CD1c-positive myeloid dendritic cell (primary cell): ENCODE measurements at regions not wholly inside any gene's neighbourhood (a gene's known extent, or its start where the extent isn't known, plus 50 kb on each side); places are given as distances from the start of the nearest gene placed in this dataset.
"Not testable (repeated sequence)": the region's sequence is repeated elsewhere in the genome, so short reads cannot be mapped to it uniquely, and the experiment has no call there.

ENCODE experiments used
- DNase-seq: peaks from one replicate; pipeline ENCODE4 v3.0.0-alpha.2; 2016; ENCODE audit errors: extremely low spot score

DNA sequence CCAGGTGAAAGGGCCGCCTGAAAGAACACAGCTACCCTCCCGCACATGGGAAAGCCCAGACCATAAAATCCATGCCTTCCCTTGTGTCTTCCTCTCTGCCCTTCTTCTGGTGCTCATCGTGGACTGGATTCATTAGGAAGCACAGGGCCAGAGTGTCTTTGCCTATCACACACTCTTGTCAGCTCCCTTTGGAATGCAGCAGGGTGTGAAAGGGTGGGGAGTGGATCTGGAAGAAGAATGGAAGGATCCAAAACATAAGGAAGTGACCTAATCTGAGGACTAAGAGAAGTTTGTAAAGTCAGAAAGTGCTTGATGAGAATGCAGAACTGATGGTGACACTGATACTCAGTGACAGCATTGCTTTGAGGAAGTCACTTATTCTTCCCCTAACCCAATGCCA is 1147.3 kb upstream of the GOT2 start:
- DNase-seq: peak; percentile 8

DNA sequence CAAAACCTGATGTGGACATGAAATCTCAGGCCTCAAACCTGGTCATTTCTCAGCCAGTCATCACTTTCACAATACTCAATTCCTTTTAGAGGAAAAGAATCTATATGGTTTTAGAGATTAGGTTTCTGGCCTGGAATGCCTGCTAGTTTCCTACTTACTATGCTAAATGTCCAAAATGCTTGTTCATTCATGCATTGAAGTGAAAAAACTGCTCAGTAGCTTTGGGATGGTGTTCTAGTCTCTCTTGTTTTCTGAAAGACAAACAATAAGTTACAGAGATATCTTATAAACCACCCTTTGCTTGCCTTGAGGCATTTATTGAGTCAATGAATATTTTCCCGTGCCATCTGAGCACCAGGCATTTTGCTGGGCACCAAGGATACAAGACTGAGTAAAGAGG is 1146.5 kb upstream of the GOT2 start:
- DNase-seq: no peak

DNA sequence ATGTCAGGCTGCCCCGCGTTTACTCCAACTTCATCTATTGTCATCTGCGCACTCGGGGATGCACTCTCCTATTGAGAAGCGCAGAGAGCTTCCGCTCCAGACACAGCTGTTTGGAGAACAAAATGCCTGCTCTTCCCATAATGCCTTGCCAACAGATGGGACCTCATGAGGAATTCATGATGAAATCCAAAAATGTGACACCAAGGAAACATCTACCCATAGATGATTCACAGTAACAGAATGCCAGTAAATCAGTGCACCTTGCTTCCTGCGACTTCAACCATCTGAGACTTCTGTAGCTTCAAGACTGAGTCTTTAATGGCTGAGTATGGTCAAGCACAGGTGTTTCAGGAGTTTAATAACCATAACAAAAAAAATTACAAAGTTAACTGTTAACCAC is 1144.9 kb upstream of the GOT2 start:
- DNase-seq: no peak

DNA sequence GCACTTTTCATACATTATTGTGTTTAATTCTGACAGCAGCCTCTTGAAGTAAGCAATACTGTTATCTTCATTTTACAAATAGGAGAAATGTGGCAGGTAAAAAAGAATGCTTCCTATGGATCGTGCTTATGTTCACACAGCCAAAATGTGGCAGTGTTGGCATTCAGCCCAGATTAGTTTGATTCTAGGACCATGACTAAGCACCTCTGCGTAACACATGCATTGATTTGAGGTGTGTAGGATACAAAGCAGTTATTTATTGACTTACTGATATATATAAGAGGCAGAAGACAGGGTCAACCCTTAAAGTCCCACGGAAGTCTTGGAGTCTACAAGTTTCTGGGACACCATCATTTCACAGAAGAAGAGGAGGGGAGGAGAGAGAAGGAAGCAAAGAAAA is 1144.4 kb upstream of the GOT2 start:
- DNase-seq: no peak

DNA sequence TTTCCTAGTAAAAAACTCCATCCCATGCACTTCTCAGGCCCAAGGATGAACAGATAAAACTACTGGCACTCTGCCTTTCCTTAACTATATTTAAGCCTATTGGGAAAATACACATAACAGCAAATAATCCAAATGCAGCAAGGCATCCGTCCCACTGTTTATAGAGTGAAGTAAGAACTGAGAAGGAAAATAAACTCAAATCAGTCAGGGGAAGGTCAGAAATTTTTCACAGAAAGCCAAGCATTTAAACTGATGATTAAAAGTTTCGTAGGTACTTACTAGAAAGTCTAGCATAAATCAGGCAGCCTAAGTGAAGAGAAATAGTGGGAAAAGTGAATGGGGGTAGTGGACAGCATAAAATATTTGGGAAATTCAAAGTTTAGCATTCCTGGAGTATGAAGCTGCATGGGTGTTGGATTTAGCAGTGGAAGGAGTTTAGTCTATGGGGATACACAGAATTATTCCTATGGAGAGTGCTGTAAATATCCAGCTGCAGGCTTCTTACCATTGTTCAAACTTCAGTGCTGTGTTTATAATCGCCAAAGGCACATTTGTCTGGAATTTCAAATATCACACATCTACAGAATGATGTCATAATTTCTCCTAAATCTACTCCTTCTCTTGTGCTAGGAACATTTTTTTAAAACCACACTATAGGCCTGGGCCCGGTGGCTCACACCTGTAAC is 1131.0 kb upstream of the GOT2 start:
- DNase-seq: no peak

DNA sequence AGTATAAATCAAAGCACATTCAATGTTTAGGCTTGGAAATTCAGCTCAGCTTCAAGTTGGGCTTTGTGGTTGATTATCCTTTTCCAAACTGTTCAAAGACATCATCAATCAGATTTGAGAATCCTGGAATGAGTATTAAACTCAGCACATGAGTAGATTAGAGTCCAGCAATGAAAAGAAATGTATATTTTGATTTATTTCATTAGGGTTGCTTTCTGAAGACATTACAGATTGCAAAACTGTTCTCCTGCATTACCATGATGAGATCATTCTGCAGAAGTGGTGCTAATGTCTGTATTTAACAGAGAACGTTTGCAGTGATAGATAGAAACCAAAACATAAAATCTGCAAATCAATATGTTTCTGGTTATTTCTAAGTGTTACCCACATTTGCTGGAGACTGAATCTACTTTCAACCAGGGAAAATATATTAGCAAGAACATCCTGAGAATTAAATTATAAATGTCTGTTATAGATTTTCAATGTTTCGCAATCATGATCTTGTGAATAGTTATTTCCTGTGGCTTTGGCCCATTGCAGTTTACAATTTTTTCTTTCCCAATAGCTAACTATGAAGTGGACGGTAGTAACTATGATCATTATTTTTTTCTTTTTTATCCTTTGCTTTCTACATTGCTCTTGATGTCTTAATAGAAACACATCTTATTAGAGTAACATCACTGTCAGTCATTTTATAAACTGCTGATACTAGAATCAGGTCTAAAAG is 1125.7 kb upstream of the GOT2 start:
- DNase-seq: no peak

DNA sequence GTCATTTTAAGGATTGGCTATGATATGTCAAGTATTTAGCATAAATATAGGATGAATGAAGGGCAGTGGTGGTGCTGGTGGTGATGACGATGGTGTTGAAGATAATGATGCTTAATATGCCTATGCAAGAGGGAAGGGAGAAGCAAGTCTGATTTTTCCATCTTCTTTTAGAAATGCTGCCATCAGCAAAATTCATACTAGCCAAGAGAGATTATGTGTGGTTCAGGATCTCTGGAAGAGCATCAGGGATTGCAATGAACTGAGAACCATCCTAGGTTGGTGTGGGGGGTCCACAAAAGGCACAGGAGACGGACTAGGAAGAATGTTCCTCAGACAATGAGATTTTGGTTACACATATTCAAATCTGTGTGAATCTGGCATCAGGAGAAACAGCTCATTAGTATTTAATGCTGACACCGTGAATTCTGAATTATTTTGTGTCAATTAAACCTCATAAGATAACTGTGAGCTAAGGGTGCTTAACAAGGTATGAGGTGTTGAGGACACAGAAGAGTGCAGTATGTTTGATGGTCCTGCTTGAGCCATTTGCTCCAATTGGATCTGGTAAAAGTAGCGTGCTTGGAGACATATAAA is 1120.8 kb upstream of the GOT2 start:
- DNase-seq: no peak

DNA sequence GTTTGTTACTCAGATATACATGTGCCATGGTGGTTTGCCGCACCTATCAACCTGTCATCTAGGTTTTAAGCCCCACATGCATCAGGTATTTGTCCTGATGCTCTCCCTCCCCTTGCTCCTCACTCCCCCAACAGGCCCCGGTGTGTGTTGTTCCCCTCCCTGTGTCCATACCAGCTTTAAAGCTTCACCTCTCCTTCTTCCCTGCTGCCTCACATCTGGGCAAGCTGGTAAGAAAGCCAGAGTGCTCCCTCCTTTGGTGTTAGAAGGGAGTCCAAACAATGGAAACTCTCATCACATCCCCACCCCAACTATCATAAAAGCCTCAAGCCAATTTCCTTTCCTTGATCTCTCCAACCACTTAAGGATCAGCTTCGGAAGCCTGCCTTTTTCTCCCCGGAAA is 1115.6 kb upstream of the GOT2 start:
- DNase-seq: no peak

DNA sequence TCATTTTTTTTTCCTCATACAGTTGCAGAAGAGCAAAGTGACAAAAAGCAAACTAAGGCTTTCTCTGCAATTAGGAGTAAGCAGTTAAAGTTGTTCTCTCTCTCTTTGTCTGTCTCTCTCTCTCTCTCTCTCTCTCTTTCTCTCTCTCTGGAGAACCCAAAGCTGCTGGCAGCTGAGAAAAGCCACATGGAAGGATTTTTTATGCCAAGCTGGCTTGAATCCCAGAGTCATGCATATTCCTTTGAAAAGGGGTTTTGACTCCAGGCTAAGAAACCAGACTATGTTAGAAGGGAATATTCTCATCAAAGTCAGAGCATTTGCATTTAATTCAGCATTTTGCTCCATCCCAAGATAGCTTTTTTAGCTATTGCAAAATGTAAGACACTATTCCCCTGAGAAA is 1114.2 kb upstream of the GOT2 start:
- no peak for DNase-seq

DNA sequence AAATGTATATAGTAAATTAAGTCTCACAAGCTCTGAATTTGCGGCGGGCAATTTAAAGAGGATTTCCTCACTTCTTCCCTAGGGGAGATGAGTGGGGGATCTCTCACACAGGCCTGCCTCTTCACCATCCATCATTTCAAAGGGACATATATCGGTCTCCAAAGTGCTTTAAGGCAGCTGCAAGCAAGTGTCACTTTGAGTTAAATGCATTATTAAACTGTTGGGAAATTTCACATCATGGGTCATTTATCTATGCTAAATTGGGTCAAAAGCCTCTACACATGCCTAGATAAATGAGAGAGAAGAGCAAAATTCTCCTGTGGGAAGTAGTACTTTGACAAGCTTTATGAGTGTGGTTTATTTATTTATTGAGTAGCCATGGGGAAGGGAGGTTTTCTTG is 1106.1 kb upstream of the GOT2 start:
- no peak for DNase-seq

DNA sequence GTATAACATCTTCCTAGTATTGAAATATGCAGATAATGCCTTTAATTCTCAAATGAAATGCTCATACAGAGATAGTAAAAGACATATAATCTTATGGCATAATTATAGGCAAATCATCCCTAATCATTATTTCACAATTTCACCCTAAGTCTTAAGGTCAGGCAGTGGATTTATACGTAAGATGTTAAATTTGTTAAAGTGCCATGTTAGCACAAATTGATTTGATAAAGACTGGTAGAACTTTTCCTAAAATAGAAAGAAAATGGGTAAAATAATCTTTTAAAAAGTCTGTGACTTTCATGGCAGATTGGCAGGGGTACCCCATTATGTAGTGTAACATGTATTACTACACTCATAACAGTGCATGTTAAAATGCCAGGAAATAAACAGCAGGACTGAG is 1092.7 kb upstream of the GOT2 start:
- DNase-seq: no peak

DNA sequence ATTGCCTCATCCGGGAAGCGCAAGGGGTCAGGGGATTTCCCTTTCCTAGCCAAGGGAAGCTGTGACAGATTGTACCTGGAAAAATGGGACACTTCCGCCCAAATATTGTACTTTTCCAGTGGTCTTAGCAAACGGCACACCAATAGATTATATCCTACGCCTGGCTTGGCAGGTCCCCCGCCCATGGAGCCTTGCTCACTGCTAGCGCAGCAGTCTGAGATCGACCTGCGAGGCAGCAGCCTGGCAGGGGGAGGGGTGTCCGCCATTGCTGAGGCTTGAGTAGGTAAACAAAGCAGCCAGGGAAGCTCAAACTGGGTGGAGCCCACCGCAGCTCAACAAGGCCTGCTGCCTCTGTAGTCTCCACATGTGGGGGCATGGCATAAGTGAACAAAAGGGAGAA is 1075.4 kb upstream of the GOT2 start:
- DNase-seq: not testable (repeated sequence)

DNA sequence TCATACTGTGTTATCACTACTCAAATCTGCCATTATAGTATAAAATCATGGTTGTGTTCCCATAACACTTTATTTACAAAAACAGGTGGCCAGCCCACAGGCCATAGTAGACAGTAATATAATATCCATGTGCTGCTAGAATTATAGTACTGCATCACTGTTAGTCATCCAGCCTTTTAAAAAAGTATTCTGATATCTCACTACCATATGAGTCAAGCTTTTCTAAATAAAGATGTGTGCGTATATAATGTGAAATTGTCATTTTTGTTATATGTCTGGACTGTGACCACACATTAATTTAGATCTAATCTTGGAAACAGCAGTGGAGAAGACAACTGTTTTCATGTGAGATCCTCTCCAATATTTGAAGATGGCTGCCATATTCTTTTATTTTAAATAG is 1049.1 kb upstream of the GOT2 start:
- no peak for DNase-seq

DNA sequence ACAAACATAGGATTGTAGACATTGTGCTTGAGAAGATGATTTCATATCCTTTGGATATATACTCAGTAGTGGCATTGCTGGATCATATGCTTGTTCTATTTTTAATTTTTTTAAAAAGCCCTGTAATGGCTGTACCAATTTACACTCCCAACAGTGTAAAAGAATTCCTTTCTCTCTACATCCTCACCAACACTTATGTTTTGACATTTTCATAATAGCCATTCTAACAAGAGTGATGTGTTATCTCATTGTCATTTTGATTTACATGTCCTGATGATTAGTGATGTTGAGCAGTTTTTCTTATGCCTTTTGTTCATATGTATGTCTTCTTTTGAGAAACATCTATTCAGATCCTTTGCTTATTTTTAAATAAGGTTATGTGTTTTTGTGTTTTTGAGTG is 1039.2 kb upstream of the GOT2 start:
- no peak for DNase-seq

DNA sequence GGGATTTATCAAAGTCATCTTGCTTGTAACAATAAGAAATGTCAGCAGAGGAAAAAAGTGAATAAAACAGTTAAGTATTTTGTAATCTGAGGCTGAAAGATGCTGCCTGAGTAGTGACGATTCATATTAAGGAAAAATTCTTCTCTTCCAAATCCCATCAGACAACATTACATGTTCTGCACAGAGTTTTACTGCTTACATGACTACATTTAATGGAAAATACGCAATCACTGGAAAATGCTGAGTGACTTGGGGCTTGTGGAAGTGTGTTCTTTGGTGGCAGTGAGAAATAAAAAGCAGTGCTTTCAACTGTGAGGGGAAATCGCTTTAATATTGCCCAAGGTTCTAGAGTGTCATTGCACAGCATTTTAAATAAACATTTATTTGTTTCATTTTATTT is 1025.2 kb upstream of the GOT2 start:
- DNase-seq: no peak

DNA sequence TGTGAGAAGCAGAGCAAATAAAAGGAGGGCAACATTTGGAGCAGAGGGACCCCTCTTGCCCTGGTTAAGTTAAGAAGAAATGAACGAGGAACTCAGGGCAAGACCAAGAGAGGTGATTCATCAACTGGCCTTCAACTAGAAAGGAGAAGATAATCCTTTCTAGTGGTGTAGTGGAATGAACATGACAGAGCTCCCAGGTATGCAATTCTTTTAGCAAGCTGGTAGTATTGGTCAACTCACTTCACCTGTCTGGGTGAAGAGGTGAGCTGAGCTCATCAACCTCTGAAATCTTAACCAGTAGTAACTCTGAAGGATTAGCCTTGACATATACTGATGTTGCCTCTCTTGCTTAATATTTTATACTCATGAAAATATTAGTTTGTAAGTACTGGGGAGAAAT is 1024.7 kb upstream of the GOT2 start:
- DNase-seq: no peak

DNA sequence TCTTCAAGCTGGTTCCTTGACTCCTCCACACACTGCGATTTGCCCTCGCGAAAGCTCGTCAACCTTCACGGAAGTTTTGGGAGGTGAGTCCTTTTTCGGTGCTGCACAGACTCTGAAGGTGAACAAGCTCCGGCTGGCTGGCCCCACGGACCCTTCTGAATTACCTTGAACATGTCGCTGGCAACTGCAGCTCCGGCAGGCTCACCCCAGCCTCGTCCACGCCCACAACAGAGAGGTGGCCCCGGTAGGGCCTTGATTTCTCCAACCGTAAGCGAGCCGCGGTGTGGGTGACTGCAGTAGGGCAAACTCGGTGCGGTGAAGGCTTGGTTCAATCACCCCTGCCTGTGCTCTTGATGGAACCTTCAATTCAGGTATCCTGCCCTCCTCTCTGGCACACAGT is 1020.7 kb upstream of the GOT2 start:
- no peak for DNase-seq

DNA sequence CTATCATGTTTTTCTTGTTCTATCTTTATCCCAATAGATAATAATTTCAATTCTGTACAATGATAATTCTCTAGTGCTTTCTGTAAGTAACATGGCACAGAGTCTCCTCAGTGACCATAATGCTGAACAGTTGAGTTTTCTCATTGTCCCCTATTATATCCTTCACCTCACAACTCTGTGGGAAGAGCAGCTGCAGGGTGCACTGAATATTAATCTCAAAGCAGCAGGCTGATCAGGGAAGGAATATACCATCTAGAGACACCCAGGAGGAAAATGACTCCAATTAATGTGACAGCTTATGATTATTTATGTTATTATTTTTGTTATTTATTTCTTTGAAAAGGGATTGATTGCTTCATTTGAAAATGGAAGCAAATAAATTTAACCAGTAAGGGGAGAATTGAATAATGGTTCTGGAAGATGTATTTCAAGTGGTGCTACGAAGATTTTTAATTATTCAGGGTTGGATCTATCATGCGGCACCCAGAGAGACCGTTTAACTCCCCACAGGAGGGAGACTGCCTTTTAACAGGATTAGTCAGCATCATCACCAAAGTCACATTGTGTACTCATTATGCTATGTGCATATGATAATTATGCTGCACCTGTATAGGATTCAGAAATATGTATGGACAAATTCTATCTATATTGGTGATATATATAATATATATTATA is 1015.7 kb upstream of the GOT2 start:
- no peak for DNase-seq

DNA sequence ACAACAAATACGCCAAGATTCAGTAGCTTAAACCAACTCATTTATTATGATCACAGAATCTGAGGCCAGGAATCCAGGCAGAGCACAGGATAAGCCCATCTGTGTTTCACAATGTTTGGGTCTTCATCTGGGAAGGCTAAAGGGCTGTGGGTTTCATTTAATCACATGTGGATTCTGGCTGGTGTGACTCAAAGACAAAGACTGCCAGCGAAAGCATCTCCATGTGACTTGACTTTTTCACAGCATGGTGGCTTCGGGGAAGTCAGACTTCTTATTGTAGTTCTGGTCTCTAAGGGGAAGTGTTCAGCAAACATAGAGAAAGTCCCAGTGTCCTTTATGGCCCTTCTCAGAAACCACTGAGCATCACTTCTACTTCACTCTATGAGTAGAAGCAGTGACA is 1014.4 kb upstream of the GOT2 start:
- DNase-seq: no peak

DNA sequence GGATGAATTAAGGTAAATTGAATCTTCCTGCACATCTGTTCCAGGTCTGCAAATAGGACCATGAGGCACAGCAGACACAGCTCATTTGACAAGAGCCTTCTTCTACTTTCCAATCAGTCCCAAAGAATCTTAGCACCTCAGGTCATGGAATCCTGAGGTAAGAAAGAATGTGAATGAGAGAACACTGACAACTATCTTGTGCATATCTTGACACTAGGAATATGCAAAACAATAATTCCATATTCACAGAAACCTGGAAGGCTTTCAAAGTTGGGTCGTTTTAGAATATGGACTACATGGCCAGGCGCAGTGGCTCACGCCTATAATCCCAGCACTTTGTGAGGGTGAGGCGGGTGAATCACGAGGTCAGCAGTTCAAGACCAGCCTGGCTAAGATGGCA is 1009.4 kb upstream of the GOT2 start:
- no peak for DNase-seq

DNA sequence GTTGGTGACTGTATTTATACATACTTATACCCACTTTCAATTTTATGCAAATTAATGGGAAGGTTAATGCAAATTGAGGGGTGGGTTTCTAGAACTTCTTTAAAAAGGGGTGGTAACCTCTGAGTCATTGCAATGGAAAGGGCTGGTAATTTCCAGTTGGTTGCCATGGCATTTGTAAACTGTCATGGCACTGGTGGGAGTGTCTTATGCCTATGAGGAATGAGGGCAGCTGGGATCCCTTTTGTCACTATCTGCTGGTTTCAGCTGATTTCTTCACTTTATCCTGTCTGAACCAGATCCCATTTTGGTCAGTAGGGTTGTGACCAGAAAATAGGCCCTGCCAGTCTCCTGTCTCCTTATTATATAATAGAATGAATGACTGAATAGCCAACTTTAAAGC is 1006.7 kb upstream of the GOT2 start:
- no peak for DNase-seq

DNA sequence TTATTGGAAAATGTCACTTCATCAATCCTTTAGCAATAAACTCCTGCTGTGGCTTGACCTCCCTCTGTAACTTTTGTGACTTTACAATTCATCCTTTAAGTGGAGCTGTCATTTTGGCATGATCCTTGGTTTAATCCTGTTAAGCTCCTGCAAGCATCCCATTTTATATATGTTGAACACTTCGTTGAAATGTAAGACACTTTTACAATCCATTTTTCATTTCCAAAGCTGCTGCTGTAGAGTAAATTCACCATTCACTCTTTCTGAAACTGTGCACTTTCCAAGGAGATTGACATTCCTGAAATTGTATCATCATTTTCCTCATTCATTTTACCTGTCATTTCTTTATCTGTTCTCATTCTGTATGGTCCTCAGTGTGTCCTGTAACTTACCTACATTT is 1003.2 kb upstream of the GOT2 start:
- no peak for DNase-seq

DNA sequence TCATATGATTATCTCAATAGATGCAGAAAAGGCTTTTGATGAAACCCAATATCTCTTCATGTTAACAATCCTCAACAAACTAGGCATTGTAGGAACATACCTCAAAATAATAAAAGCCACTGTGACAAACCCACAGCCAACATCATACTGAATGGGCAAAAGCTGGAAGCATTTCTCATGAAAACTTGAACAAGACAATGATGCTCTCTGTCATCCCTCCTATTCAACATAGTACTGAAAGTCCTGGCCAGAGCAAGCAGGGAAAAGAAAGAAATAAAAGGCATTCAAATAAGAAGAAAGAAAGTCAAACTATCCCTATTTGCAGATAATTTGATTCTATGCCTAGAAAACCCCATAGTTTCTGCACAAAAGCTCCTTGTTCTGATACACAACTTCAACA is 999.2 kb upstream of the GOT2 start:
- no peak for DNase-seq
